Endodermal cell (in vitro differentiated cells): ENCODE measurements at regions not wholly inside any gene's neighbourhood (a gene's known extent, or its start where the extent isn't known, plus 50 kb on each side); places are given as distances from the start of the nearest gene placed in this dataset.

ENCODE experiments used
- DNase-seq: peaks from one replicate; pipeline ENCODE4 v3.0.0-alpha.2; 2017
- H3K27ac ChIP-seq: 2 replicates; pipeline ENCODE4 v1.5.1; 2013; ENCODE audit warnings: mild to moderate bottlenecking, low read depth, low read length, moderate library complexity
- H3K27me3 ChIP-seq: 2 replicates; pipeline ENCODE4 v1.6.1; 2013; ENCODE audit warnings: mild to moderate bottlenecking, low read length, moderate library complexity; ENCODE audit not compliant: insufficient read depth, control insufficient read depth, poor library complexity, severe bottlenecking
- H3K36me3 ChIP-seq: 2 replicates; pipeline ENCODE4 v1.7.0; 2013; ENCODE audit warnings: mild to moderate bottlenecking, low read length, moderate library complexity; ENCODE audit not compliant: control insufficient read depth, insufficient read depth
- H3K4me1 ChIP-seq: one replicate; pipeline ENCODE4 v1.7.0; 2013; ENCODE audit warnings: low read length; ENCODE audit not compliant: control insufficient read depth, insufficient read depth
- H3K4me3 ChIP-seq: 2 replicates; pipeline ENCODE4 v1.5.1; 2013; ENCODE audit warnings: mild to moderate bottlenecking, low read length, moderate library complexity
- H3K9ac ChIP-seq: 2 replicates; pipeline ENCODE4 v1.6.1; 2013; ENCODE audit warnings: mild to moderate bottlenecking, low read length, moderate library complexity; ENCODE audit not compliant: poor library complexity, severe bottlenecking; ENCODE audit errors: extremely low read depth
- H3K9me3 ChIP-seq: 2 replicates; pipeline ENCODE4 v1.6.1; 2013; ENCODE audit warnings: mild to moderate bottlenecking, low read length, moderate library complexity; ENCODE audit not compliant: control insufficient read depth
- H3K27ac Mint-ChIP-seq: 2 replicates; pipeline ENCODE4 v1.8.0; 2020; ENCODE audit warnings: mixed read lengths
- H3K27me3 Mint-ChIP-seq: 2 replicates; pipeline ENCODE4 v1.8.0; 2021; ENCODE audit warnings: mild to moderate bottlenecking, mixed read lengths; ENCODE audit not compliant: insufficient read depth
- H3K36me3 Mint-ChIP-seq: 2 replicates; pipeline ENCODE4 v1.8.0; 2020; ENCODE audit warnings: low read depth, mixed read lengths
- H3K4me1 Mint-ChIP-seq: 2 replicates; pipeline ENCODE4 v1.8.0; 2020; ENCODE audit warnings: mixed read lengths
- H3K4me3 Mint-ChIP-seq: 2 replicates; pipeline ENCODE4 v1.8.0; 2020; ENCODE audit warnings: mild to moderate bottlenecking, moderate library complexity, mixed read lengths
- H3K9me3 Mint-ChIP-seq: 2 replicates; pipeline ENCODE4 v1.8.0; 2020; ENCODE audit warnings: mild to moderate bottlenecking, mixed read lengths
- CTCF ChIP-seq: fragments of 200-600 bp; sonication (generic); conservative IDR thresholded peaks from 2 replicates; pipeline ENCODE4 v1.5.0; 2021; ENCODE audit warnings: antibody characterized with exemption, mild to moderate bottlenecking
- WGBS, 2 experiments: methylation state at CpG; one replicate each; pipeline versions ENCODE4 v1.1.5 to v1.1.7; 2013; ENCODE audit warnings: missing lambda C conversion rate in 2 of 2, mixed read lengths in 1 of 2; ENCODE audit not compliant: insufficient coverage in 1 of 2, insufficient read length in 1 of 2; 5-methylcytosine and 5-hydroxymethylcytosine counted together

- H3K27me3 Mint-ChIP-seq = no peaks in the 10 kb centered on the region
- no peak overlapping the region for H3K4me3 Mint-ChIP-seq
- H3K36me3 Mint-ChIP-seq = no peaks in the 10 kb centered on the region
- peaks cover 3% of the 10 kb centered on the region for H3K4me1 ChIP-seq
- no peak overlapping the region for H3K4me3 ChIP-seq
- peaks cover 16% of the 10 kb centered on the region for H3K4me1 Mint-ChIP-seq
- H3K9ac ChIP-seq = no peak overlapping the region
- no peaks in the 10 kb centered on the region for H3K9me3 Mint-ChIP-seq
- no peaks in the 10 kb centered on the region for H3K36me3 ChIP-seq
- H3K27ac ChIP-seq = no peak overlapping the region
- H3K27me3 ChIP-seq = no peaks in the 10 kb centered on the region
- 95 to 97% methylated on average over 4 to 5 of the region's 5 CpGs for WGBS, 2 experiments
- TF ChIP-seq CTCF = no peak
- H3K27ac Mint-ChIP-seq = no peak overlapping the region
- DNase-seq = no peak
- no peaks in the 10 kb centered on the region for H3K9me3 ChIP-seq
Observed at GRCh38 chr15:26023691-26024090, 160.6 kb upstream of the ATP10A start.

- Mint-ChIP-seq H3K4me1 (peaks cover 12% of the 10 kb centered on the region), H3K4me3 (no peak overlapping the region), H3K27ac (no peak overlapping the region), H3K27me3 (no peaks in the 10 kb centered on the region), H3K9me3 (no peaks in the 10 kb centered on the region), H3K36me3 (no peaks in the 10 kb centered on the region)
- DNase-seq = no peak
- no peak overlapping the region for H3K4me3 ChIP-seq
- TF ChIP-seq CTCF = no peak
- 93 to 95% methylated on average over 6 to 10 of the region's 10 CpGs for WGBS, 2 experiments
- H3K4me1 ChIP-seq = peaks cover 1% of the 10 kb centered on the region
- H3K9me3 ChIP-seq = no peaks in the 10 kb centered on the region
- H3K27ac ChIP-seq = no peak overlapping the region
- H3K27me3 ChIP-seq = no peaks in the 10 kb centered on the region
- H3K9ac ChIP-seq = no peak overlapping the region
- H3K36me3 ChIP-seq = no peaks in the 10 kb centered on the region
Observed at GRCh38 chr15:26023231-26023630, 160.1 kb upstream of the ATP10A start.

GRCh38 chr15:26020871-26021270, 157.7 kb upstream of the ATP10A start:
- no peaks in the 10 kb centered on the region for H3K36me3 ChIP-seq
- no peaks in the 10 kb centered on the region for H3K9me3 ChIP-seq
- Mint-ChIP-seq H3K27me3 (peaks cover 5% of the 10 kb centered on the region), H3K27ac (no peak overlapping the region), H3K4me1 (peaks cover 1% of the 10 kb centered on the region), H3K9me3 (no peaks in the 10 kb centered on the region), H3K4me3 (no peak overlapping the region), H3K36me3 (no peaks in the 10 kb centered on the region)
- no peaks in the 10 kb centered on the region for H3K27me3 ChIP-seq
- no peak overlapping the region for H3K4me3 ChIP-seq
- H3K27ac ChIP-seq = no peak overlapping the region
- 92 to 96% methylated on average over 7 to 8 of the region's 8 CpGs for WGBS, 2 experiments
- no peak for TF ChIP-seq CTCF
- no peaks in the 10 kb centered on the region for H3K4me1 ChIP-seq
- DNase-seq = no peak
- no peak overlapping the region for H3K9ac ChIP-seq
